NT2/D1 (cell line): ENCODE measurements at regions not wholly inside any gene's neighbourhood (a gene's known extent, or its start where the extent isn't known, plus 50 kb on each side); places are given as distances from the start of the nearest gene placed in this dataset.

ENCODE experiments used
- SUZ12 ChIP-seq: IDR thresholded peaks from 2 replicates; pipeline ENCODE4 v1.6.1; 2011; ENCODE audit not compliant: insufficient read length, insufficient read depth; ENCODE audit errors: extremely low read depth
- YY1 ChIP-seq: IDR thresholded peaks from 2 replicates; pipeline ENCODE4 v1.6.1; 2011; ENCODE audit not compliant: insufficient read length, insufficient read depth
- ZNF274 ChIP-seq: IDR thresholded peaks from 2 replicates; pipeline ENCODE4 v1.6.1; 2011; ENCODE audit warnings: mild to moderate bottlenecking, low read depth, low read length

GRCh38 chr10:44309361-44309760 lies 75.5 kb downstream of the CXCL12 start:
- no peak for TF ChIP-seq YY1
- TF ChIP-seq ZNF274: no peak
- TF ChIP-seq SUZ12: no peak
